ENCODE measurements at regions not wholly inside any gene's neighbourhood (a gene's known extent, or its start where the extent isn't known, plus 50 kb on each side); places are given as distances from the start of the nearest gene placed in this dataset.

DNA sequence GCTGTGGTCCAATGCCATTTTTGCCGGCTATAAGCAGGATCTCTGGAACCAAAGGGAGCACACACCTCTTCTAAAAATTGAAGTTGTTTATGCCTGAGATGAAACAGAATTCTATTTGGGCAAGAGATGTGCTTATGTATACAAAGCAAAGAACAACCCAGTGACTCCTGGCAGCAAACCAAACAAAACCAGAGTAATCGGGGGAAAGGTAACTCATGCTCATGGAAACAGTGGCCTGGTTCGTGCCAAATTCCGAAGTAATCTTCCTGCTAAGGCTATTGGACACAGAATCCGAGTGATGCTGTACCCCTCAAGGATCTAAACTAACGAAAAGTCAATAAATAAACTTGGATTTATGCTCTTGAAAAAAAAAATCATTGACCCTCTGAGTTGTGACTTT, 178.7 kb downstream of the CEMIP2 start:
- WGBS = 78% methylated on average over 6 of the region's 6 CpGs
- peak in 1 of 3 donors; percentile 20 for DNase-seq

DNA sequence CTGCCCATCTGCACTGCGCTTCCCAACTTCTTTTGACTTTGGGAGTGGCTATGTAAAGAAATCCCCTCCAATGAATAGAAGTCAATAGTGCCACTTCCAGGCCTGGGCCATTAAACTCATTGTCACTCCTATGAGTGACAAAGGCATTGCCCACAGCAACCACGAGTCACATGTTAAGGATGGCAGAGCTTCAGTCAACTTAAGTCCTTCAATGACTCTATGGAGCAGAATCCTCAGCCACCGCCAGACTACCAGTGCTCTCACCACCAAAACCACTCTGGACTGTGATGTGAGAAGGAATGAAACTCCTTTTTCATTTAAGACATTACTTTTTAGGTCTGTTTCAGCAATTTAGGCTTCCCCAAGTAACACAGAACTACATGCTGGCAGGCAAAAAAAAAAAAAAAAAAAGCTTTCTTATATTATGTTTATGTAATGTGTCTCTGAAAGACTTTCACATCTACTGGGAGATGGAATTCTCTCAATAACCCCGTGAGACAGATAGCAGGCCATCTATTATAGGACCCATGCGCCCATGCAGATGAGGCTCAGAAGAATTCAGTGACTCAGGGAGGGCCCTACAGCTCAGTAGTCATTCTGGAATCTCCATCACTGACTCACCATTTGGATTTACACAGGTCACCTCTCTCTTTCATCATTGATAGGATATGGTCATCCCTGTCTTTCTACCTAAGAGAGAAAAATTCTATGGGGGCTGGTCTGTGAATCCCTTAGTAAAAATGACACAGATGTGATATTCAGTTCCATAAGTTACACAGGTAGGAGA, 180.5 kb downstream of the CEMIP2 start:
- Histone ChIP-seq H3K4me3 (ENCODE audit: low read length) (no peak overlapping the region), H3K27ac (ENCODE audit: low read length) (no peak overlapping the region), H3K27me3 (ENCODE audit: control insufficient read depth, insufficient read depth) (no peaks in the 10 kb centered on the region), H3K4me1 (ENCODE audit: control insufficient read depth, insufficient read depth, low read length) (no peaks in the 10 kb centered on the region), H3K9me3 (ENCODE audit: control insufficient read depth, low read length) (no peaks in the 10 kb centered on the region)
- 92% methylated on average over 5 of the region's 5 CpGs for WGBS
- intact Hi-C loops (cut with DNase I) = no loop called here
- DNase-seq (no peak), ATAC-seq (no peak)

More for the DNA sequence above, 178.7 kb downstream of the CEMIP2 start:
- H3K4me1 ChIP-seq (ENCODE audit: control insufficient read depth, insufficient read depth, low read length) = no peaks in the 10 kb centered on the region
- no peaks in the 10 kb centered on the region for H3K9me3 ChIP-seq (ENCODE audit: control insufficient read depth, low read length)
- no peak overlapping the region for H3K27ac ChIP-seq (ENCODE audit: low read length)
- no peak overlapping the region for H3K4me3 ChIP-seq (ENCODE audit: low read length)
- ATAC-seq = peak in 1 of 2 donors; percentile 78
- intact Hi-C loops (cut with DNase I) = no loop called here
- H3K27me3 ChIP-seq (ENCODE audit: control insufficient read depth, insufficient read depth) = no peaks in the 10 kb centered on the region

DNA sequence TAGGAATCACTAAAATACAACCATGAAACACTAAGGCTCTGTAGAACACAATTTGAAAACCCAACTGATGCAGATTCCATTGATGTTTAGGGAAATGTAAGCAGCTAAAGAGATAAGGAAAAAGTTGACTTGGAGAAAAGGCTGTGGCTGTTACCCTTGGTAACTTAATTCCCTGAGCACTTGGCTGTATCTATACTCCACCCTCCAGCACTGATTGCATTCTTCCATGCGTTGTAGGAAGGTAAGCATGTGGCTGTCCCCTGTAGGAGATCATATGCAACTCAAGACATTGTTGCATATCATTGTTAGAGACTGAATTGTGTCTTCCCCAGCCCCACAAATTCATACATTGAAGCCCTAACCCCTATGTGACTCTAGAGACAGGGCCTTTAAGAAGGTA, 184.5 kb downstream of the CEMIP2 start:
- H3K4me1 ChIP-seq (ENCODE audit: control insufficient read depth, insufficient read depth, low read length) = no peaks in the 10 kb centered on the region
- DNase-seq = no peak
- no peaks in the 10 kb centered on the region for H3K9me3 ChIP-seq (ENCODE audit: control insufficient read depth, low read length)
- no peak overlapping the region for H3K4me3 ChIP-seq (ENCODE audit: low read length)
- ATAC-seq = no peak
- WGBS = 28% methylated on average over 1 of the region's 1 CpG
- H3K27me3 ChIP-seq (ENCODE audit: control insufficient read depth, insufficient read depth) = no peaks in the 10 kb centered on the region
- intact Hi-C loops (cut with DNase I) = no loop called here
- H3K27ac ChIP-seq (ENCODE audit: low read length) = no peak overlapping the region

DNA sequence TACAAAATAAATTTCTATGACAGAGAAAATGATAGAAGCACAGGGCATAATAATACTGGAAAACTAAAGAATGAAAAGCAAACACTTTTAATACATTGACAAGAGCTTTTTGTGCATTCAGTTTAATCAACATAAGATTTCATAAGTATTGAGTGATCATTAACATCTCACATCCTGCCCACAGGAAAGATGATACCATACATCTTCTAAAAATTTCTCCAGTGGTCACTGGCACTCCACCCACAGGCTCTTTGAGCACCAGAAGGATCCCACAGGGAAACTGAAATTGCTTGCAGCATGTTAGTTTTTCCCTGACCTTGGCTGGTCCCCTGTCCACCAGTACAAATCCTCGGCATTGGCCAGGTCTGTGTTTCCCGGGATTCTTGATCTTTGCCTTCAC, 186.0 kb downstream of the CEMIP2 start:
- intact Hi-C loops (cut with DNase I) = no loop called here
- no peaks in the 10 kb centered on the region for H3K9me3 ChIP-seq (ENCODE audit: control insufficient read depth, low read length)
- H3K27ac ChIP-seq (ENCODE audit: low read length) = no peak overlapping the region
- H3K27me3 ChIP-seq (ENCODE audit: control insufficient read depth, insufficient read depth) = no peaks in the 10 kb centered on the region
- 50% methylated on average over 2 of the region's 2 CpGs for WGBS
- no peak overlapping the region for H3K4me3 ChIP-seq (ENCODE audit: low read length)
- ATAC-seq = no peak
- H3K4me1 ChIP-seq (ENCODE audit: control insufficient read depth, insufficient read depth, low read length) = no peaks in the 10 kb centered on the region
- no peak for DNase-seq

DNA sequence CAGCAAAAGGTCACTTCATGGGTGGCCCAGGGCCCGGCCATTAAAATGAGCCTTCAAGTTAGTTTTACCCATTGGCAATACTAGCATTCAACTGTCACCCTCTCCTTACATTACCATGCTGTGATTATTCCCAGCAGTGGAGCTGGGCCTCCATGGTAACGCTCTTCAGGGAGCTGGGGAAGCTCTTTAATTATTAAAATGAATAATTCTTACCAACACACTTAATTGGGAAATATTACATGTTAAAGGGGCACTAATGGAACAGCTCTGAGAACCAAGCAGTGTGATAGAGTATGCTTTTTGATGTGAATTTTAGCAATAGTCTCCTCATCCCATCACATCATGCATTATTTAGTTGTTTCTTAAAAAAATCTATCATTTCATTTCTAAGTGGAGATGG, 187.2 kb downstream of the CEMIP2 start:
- DNase-seq = no peak
- WGBS = 90% methylated on average over 2 of the region's 2 CpGs
- intact Hi-C loops (cut with DNase I) = no loop called here
- no peaks in the 10 kb centered on the region for H3K4me1 ChIP-seq (ENCODE audit: control insufficient read depth, insufficient read depth, low read length)
- no peak for ATAC-seq
- no peak overlapping the region for H3K4me3 ChIP-seq (ENCODE audit: low read length)
- no peak overlapping the region for H3K27ac ChIP-seq (ENCODE audit: low read length)
- H3K27me3 ChIP-seq (ENCODE audit: control insufficient read depth, insufficient read depth) = no peaks in the 10 kb centered on the region
- no peaks in the 10 kb centered on the region for H3K9me3 ChIP-seq (ENCODE audit: control insufficient read depth, low read length)

DNA sequence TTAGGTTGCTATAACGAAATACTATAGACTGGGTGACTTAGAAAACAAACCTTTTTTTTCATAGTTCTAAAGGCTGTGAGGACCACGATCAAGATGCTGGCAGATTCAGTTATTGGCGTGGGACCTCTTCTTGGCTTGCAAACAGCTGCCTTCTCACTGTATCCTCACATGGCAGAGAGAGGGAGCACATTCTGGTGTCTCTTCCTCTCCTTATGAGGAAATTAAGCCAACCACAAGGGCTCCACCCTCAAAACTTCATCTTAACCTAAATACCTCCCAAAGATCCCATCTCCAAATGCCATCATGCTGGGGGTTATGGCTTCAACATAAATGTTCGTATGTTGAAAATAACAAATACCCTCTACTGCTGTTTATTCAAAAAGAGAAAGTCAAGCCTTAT, 197.1 kb downstream of the CEMIP2 start:
- Histone ChIP-seq H3K27ac (ENCODE audit: low read length) (no peak overlapping the region), H3K27me3 (ENCODE audit: control insufficient read depth, insufficient read depth) (no peaks in the 10 kb centered on the region), H3K4me1 (ENCODE audit: control insufficient read depth, insufficient read depth, low read length) (no peaks in the 10 kb centered on the region), H3K4me3 (ENCODE audit: low read length) (no peak overlapping the region), H3K9me3 (ENCODE audit: control insufficient read depth, low read length) (no peaks in the 10 kb centered on the region)
- intact Hi-C loops (cut with DNase I) = no loop called here
- DNase-seq (no peak), ATAC-seq (no peak)
- WGBS = 75% methylated on average over 4 of the region's 4 CpGs

DNA sequence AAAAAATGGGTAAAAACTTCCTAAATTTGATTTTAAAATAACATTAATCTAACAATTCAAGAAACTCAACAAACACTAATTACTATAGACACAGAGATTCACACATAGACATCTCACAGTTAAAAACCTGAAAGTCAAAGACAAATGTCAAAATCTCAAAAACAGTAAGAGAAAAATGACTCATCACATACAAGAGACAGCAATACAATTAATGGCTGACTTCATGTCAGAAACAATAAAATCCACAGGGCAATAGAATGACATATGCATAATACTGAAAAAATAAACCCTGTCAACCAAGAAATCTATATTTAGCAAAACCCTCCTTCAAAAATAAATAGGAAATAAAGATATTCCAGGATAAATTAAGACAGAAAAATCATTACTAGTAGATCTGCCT, 200.4 kb downstream of the CEMIP2 start:
- Histone ChIP-seq H3K9me3 (ENCODE audit: control insufficient read depth, low read length) (no peaks in the 10 kb centered on the region), H3K4me3 (ENCODE audit: low read length) (no peak overlapping the region), H3K27me3 (ENCODE audit: control insufficient read depth, insufficient read depth) (no peaks in the 10 kb centered on the region), H3K27ac (ENCODE audit: low read length) (no peak overlapping the region), H3K4me1 (ENCODE audit: control insufficient read depth, insufficient read depth, low read length) (no peaks in the 10 kb centered on the region)
- no peak for DNase-seq
- ATAC-seq = no peak
- intact Hi-C loops (cut with DNase I) = no loop called here

DNA sequence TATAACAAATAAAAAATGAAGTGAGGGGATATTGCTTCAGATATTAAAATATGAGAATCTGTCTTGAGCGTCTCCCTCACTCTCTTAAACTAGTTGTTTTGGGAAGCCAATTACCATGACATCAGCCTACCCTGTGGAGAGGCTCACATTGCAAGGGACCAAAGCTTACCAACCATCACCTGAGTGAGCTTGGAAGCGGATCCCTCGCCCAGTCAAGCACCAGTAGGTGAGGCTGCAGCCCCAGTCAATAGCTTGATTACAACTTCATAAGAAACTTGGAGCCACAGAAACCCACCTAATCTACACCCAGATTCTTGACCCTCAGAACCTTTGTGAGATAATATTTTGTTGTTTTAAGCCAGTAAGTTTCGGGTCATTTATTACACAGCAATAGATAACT, 206.2 kb downstream of the CEMIP2 start:
- ATAC-seq (no peak), DNase-seq (no peak)
- no peak overlapping the region for H3K4me3 ChIP-seq (ENCODE audit: low read length)
- intact Hi-C loops (cut with DNase I) = no loop called here
- 71% methylated on average over 4 of the region's 4 CpGs for WGBS
- no peaks in the 10 kb centered on the region for H3K27me3 ChIP-seq (ENCODE audit: control insufficient read depth, insufficient read depth)
- no peaks in the 10 kb centered on the region for H3K9me3 ChIP-seq (ENCODE audit: control insufficient read depth, low read length)
- no peak overlapping the region for H3K27ac ChIP-seq (ENCODE audit: low read length)
- H3K4me1 ChIP-seq (ENCODE audit: control insufficient read depth, insufficient read depth, low read length) = no peaks in the 10 kb centered on the region

DNA sequence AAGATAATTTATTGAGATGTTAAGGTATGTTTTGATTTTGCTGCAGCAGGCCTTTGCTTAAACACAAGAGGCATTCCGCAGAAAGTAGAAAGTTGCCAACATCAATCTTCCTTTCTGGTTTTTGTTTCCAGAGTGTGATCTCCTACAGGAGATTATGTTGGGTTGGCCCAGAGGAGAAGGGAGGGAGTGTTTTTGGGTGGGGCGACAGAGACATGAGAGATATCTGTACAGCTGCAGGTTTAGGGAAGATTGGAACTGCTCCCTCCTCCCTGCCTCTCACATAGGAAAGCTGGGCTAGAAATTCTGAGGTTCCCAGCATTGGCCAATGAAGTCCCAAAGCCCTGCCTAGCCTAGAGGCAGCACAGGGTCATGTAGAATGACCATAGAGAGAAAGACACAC, 211.0 kb downstream of the CEMIP2 start:
- WGBS = 56% methylated on average over 2 of the region's 2 CpGs
- peak in 1 of 2 donors; percentile 78 for ATAC-seq
- no peaks in the 10 kb centered on the region for H3K9me3 ChIP-seq (ENCODE audit: control insufficient read depth, low read length)
- no peaks in the 10 kb centered on the region for H3K4me1 ChIP-seq (ENCODE audit: control insufficient read depth, insufficient read depth, low read length)
- intact Hi-C loops (cut with DNase I) = no loop called here
- H3K27ac ChIP-seq (ENCODE audit: low read length) = no peak overlapping the region
- no peak for DNase-seq
- no peaks in the 10 kb centered on the region for H3K27me3 ChIP-seq (ENCODE audit: control insufficient read depth, insufficient read depth)
- H3K4me3 ChIP-seq (ENCODE audit: low read length) = no peak overlapping the region

DNA sequence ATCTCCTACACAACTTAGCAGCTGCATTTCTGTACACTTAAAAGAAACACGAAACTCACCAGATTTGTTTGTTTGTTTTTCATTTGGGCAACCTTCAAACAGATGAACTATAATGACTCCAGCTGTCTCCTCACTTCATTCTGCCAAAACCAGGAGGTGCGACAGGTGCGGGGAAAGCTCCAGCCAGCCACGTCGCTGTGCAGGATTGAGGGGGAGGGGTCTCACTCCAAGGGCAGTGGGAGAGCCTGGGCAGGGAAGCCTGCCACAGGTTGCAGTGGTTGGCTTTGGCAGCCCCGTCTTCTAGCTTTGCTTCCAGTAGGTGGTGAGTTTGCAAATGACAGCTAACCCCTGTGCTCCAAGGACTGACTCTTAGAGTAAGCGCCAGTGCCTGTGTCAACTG, 215.8 kb downstream of the CEMIP2 start:
- peak in 1 of 3 donors; percentile 9 for DNase-seq
- no peaks in the 10 kb centered on the region for H3K9me3 ChIP-seq (ENCODE audit: control insufficient read depth, low read length)
- no peaks in the 10 kb centered on the region for H3K27me3 ChIP-seq (ENCODE audit: control insufficient read depth, insufficient read depth)
- ATAC-seq = no peak
- H3K4me1 ChIP-seq (ENCODE audit: control insufficient read depth, insufficient read depth, low read length) = no peaks in the 10 kb centered on the region
- WGBS = 19% methylated on average over 7 of the region's 7 CpGs
- H3K4me3 ChIP-seq (ENCODE audit: low read length) = no peak overlapping the region
- H3K27ac ChIP-seq (ENCODE audit: low read length) = no peak overlapping the region
- intact Hi-C loops (cut with DNase I) = no loop called here

DNA sequence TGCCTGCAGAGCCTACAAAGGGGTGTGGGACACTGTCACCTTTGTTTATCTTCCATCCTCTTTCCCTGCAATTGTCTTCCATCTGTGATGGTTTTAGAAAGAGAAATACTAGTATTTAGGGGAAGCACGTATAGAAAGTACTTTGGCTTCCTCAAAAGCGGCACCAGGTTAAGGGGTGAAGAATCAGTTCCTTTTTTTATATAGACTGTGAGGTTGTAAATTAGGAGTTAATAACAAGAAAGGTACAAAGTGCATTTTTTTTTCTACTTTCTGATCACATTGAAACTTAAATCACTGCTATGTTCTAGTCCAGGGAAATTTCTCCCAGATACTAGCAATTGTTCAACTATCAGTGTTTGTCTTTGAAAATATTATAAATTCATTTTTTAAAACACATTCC, 219.3 kb downstream of the CEMIP2 start:
- no peak for DNase-seq
- Histone ChIP-seq H3K27ac (ENCODE audit: low read length) (no peak overlapping the region), H3K4me1 (ENCODE audit: control insufficient read depth, insufficient read depth, low read length) (no peaks in the 10 kb centered on the region), H3K4me3 (ENCODE audit: low read length) (no peak overlapping the region), H3K9me3 (ENCODE audit: control insufficient read depth, low read length) (no peaks in the 10 kb centered on the region), H3K27me3 (ENCODE audit: control insufficient read depth, insufficient read depth) (no peaks in the 10 kb centered on the region)
- no peak for ATAC-seq
- 72% methylated on average over 2 of the region's 2 CpGs for WGBS
- intact Hi-C loops (cut with DNase I) = no loop called here

DNA sequence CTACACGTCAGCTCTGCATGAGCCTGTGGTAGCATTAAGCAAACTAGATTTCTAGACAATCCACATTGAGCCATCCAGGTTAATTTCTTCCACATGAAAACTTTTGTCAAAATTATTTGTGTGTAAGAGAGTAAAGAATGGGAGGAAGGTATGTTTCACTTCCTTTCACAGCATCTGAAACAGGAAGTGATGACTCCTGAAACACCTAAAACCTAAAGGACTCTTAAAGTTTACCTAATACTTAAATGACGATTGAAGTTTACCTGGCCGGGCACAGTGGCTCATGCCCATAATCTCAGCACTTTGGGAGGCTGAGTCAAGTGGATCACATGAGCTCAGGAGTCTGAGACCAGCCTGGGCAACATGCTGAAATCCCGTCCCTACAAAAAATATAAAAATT, 223.8 kb downstream of the CEMIP2 start:
- no peaks in the 10 kb centered on the region for H3K9me3 ChIP-seq (ENCODE audit: control insufficient read depth, low read length)
- no peak overlapping the region for H3K27ac ChIP-seq (ENCODE audit: low read length)
- H3K4me1 ChIP-seq (ENCODE audit: control insufficient read depth, insufficient read depth, low read length) = no peaks in the 10 kb centered on the region
- no peak for DNase-seq
- intact Hi-C loops (cut with DNase I) = no loop called here
- no peaks in the 10 kb centered on the region for H3K27me3 ChIP-seq (ENCODE audit: control insufficient read depth, insufficient read depth)
- no peak overlapping the region for H3K4me3 ChIP-seq (ENCODE audit: low read length)
- 87% methylated on average over 4 of the region's 4 CpGs for WGBS
- ATAC-seq = no peak

All from right cardiac atrium (tissue), 5 donors.